Hepatocyte (in vitro differentiated cells): ENCODE measurements at regions not wholly inside any gene's neighbourhood (a gene's known extent, or its start where the extent isn't known, plus 50 kb on each side); places are given as distances from the start of the nearest gene placed in this dataset.

Source experiments
- DNase-seq: peaks from one replicate; pipeline ENCODE4 v3.0.0-alpha.2; 2016; ENCODE audit warnings: low spot score
- H2AFZ ChIP-seq: fragments of 200-600 bp; sonication (generic); 2 replicates; pipeline ENCODE4 v1.6.0; 2016; ENCODE audit warnings: antibody characterized with exemption, mild to moderate bottlenecking
- H3K27ac ChIP-seq: fragments of 200-600 bp; sonication (generic); 2 replicates; pipeline ENCODE4 v1.5.1; 2016; ENCODE audit warnings: mild to moderate bottlenecking
- H3K27me3 ChIP-seq: fragments of 200-600 bp; sonication (generic); 2 replicates; pipeline ENCODE4 v1.6.1; 2016
- H3K36me3 ChIP-seq: fragments of 200-600 bp; sonication (generic); replicated peaks from 2 replicates; pipeline ENCODE4 v1.5.1; 2016; ENCODE audit warnings: low read depth; ENCODE audit not compliant: insufficient read depth
- H3K4me1 ChIP-seq: fragments of 200-600 bp; sonication (generic); 2 replicates; pipeline ENCODE4 v1.5.1; 2016; ENCODE audit warnings: mild to moderate bottlenecking, moderate library complexity; ENCODE audit not compliant: insufficient read depth
- H3K4me2 ChIP-seq: fragments of 200-600 bp; sonication (generic); 2 replicates; pipeline ENCODE4 v1.6.0; 2016
- H3K4me3 ChIP-seq: fragments of 200-600 bp; sonication (generic); 2 replicates; pipeline ENCODE4 v1.5.1; 2016; ENCODE audit warnings: mild to moderate bottlenecking
- H3K79me2 ChIP-seq: fragments of 200-600 bp; sonication (generic); 2 replicates; pipeline ENCODE4 v1.6.0; 2017; ENCODE audit warnings: mild to moderate bottlenecking
- H3K9me2 ChIP-seq: fragments of 200-600 bp; sonication (generic); replicated peaks from 2 replicates; pipeline ENCODE4 v1.6.0; 2017; ENCODE audit warnings: mild to moderate bottlenecking; ENCODE audit not compliant: insufficient read depth
- H3K9me3 ChIP-seq: fragments of 200-600 bp; sonication (generic); 2 replicates; pipeline ENCODE4 v1.5.1; 2016; ENCODE audit warnings: low read depth, mild to moderate bottlenecking
- H4K20me1 ChIP-seq: fragments of 200-600 bp; sonication (generic); 2 replicates; pipeline ENCODE4 v1.6.0; 2016; ENCODE audit warnings: mild to moderate bottlenecking; ENCODE audit not compliant: insufficient read depth, poor library complexity, severe bottlenecking
- CTCF ChIP-seq: fragments of 200-600 bp; sonication (generic); IDR thresholded peaks from 2 replicates; pipeline ENCODE4 v1.5.1; 2016; ENCODE audit warnings: antibody characterized with exemption, mild to moderate bottlenecking; ENCODE audit not compliant: poor library complexity
- EZH2 ChIP-seq: fragments of 200-600 bp; sonication (generic); IDR thresholded peaks from 2 replicates; pipeline ENCODE4 v1.6.1; 2016; ENCODE audit warnings: antibody characterized with exemption, mild to moderate bottlenecking, borderline replicate concordance
- EZH2phosphoT487 ChIP-seq: fragments of 200-600 bp; sonication (generic); IDR thresholded peaks from one replicate; pipeline ENCODE4 v1.6.1; 2018; ENCODE audit warnings: antibody characterized with exemption, mild to moderate bottlenecking, low read depth, moderate library complexity; ENCODE audit not compliant: unreplicated experiment, severe bottlenecking
- WGBS: methylation state at CpG from one replicate; pipeline ENCODE4 v1.1.6; 2016; ENCODE audit warnings: low lambda C conversion rate; ENCODE audit errors: missing lambda C conversion rate; 5-methylcytosine and 5-hydroxymethylcytosine counted together

GRCh38 chr6:169335301-169335700 is 81.7 kb upstream of the THBS2 start:
- no peaks in the 10 kb centered on the region for H3K9me3 ChIP-seq
- H3K27ac ChIP-seq: no peak overlapping the region
- H3K36me3 ChIP-seq: no peaks in the 10 kb centered on the region
- H3K27me3 ChIP-seq: no peaks in the 10 kb centered on the region
- no peaks in the 10 kb centered on the region for H3K79me2 ChIP-seq
- H2AFZ ChIP-seq: no peak overlapping the region
- H3K9me2 ChIP-seq: no peaks in the 10 kb centered on the region
- no peaks in the 10 kb centered on the region for H4K20me1 ChIP-seq
- DNase-seq: no peak
- TF ChIP-seq EZH2phosphoT487 (no peak), EZH2 (no peak), CTCF (no peak)
- no peak overlapping the region for H3K4me3 ChIP-seq
- no peak overlapping the region for H3K4me2 ChIP-seq
- H3K4me1 ChIP-seq: peaks cover 7% of the 10 kb centered on the region
- WGBS: 86% methylated on average over 4 of the region's 4 CpGs

GRCh38 chr6:169332250-169332649 is 78.6 kb upstream of the THBS2 start:
- H3K9me2 ChIP-seq: no peaks in the 10 kb centered on the region
- H3K27ac ChIP-seq: no peak overlapping the region
- DNase-seq: no peak
- no peaks in the 10 kb centered on the region for H4K20me1 ChIP-seq
- H3K36me3 ChIP-seq: no peaks in the 10 kb centered on the region
- no peaks in the 10 kb centered on the region for H3K27me3 ChIP-seq
- H3K79me2 ChIP-seq: no peaks in the 10 kb centered on the region
- H3K9me3 ChIP-seq: no peaks in the 10 kb centered on the region
- no peak overlapping the region for H3K4me2 ChIP-seq
- TF ChIP-seq EZH2 (no peak), EZH2phosphoT487 (no peak), CTCF (no peak)
- H2AFZ ChIP-seq: no peak overlapping the region
- WGBS: 84% methylated on average over 10 of the region's 10 CpGs
- H3K4me3 ChIP-seq: no peak overlapping the region
- H3K4me1 ChIP-seq: no peaks in the 10 kb centered on the region

- TF ChIP-seq CTCF (no peak), EZH2 (no peak), EZH2phosphoT487 (no peak)
- Histone ChIP-seq H3K36me3 (no peaks in the 10 kb centered on the region), H3K27ac (no peak overlapping the region), H3K4me1 (no peaks in the 10 kb centered on the region), H4K20me1 (no peaks in the 10 kb centered on the region), H3K4me2 (no peak overlapping the region), H3K79me2 (no peaks in the 10 kb centered on the region), H3K9me2 (no peaks in the 10 kb centered on the region), H3K9me3 (no peaks in the 10 kb centered on the region), H2AFZ (no peak overlapping the region), H3K4me3 (no peak overlapping the region), H3K27me3 (no peaks in the 10 kb centered on the region)
- WGBS: 56% methylated on average over 5 of the region's 5 CpGs
- DNase-seq: peak; percentile 44
These were observed 74.6 kb upstream of the THBS2 start for GRCh38 chr6:169328112-169328801.
